Retinal pigment epithelial cell (primary cell): ENCODE measurements at regions not wholly inside any gene's neighbourhood (a gene's known extent, or its start where the extent isn't known, plus 50 kb on each side); places are given as distances from the start of the nearest gene placed in this dataset.

Experiments
- DNase-seq: peaks from one replicate; pipeline ENCODE4 v3.0.0-alpha.2; 2010; ENCODE audit warnings: low read depth
- H3K4me3 ChIP-seq: 2 replicates; pipeline ENCODE4 v1.5.1; 2011; ENCODE audit warnings: mild to moderate bottlenecking, low read length, control low read depth, moderate library complexity
- CTCF ChIP-seq: conservative IDR thresholded peaks from 2 replicates; pipeline ENCODE4 v1.5.1; 2011; ENCODE audit warnings: low read depth, low read length, control low read depth, inconsistent platforms

GRCh38 chr16:52751035-52751434, 204.1 kb upstream of the TOX3 start:
- H3K4me3 ChIP-seq: no peak overlapping the region
- TF ChIP-seq CTCF: no peak
- no peak for DNase-seq

- no peak overlapping the region for H3K4me3 ChIP-seq
- no peak for DNase-seq
- no peak for TF ChIP-seq CTCF
These were observed 201.8 kb upstream of the TOX3 start for GRCh38 chr16:52748741-52749140.

GRCh38 chr16:52747088-52747595, 200.2 kb upstream of the TOX3 start:
- H3K4me3 ChIP-seq: no peak overlapping the region
- TF ChIP-seq CTCF: no peak
- DNase-seq: no peak

- no peak for TF ChIP-seq CTCF
- H3K4me3 ChIP-seq: no peak overlapping the region
- DNase-seq: no peak
These were observed 196.8 kb upstream of the TOX3 start for GRCh38 chr16:52743707-52744106.

- no peak for DNase-seq
- no peak for TF ChIP-seq CTCF
These were observed 195.7 kb upstream of the TOX3 start for GRCh38 chr16:52742608-52743170.

GRCh38 chr16:52742052-52742451, 195.1 kb upstream of the TOX3 start:
- no peak for DNase-seq
- no peak overlapping the region for H3K4me3 ChIP-seq
- TF ChIP-seq CTCF: no peak

More at GRCh38 chr16:52742608-52743170, 195.7 kb upstream of the TOX3 start:
- no peak overlapping the region for H3K4me3 ChIP-seq

GRCh38 chr16:52741351-52741750, 194.4 kb upstream of the TOX3 start:
- DNase-seq: no peak
- H3K4me3 ChIP-seq: no peak overlapping the region
- TF ChIP-seq CTCF: no peak
